ENCODE measurements at regions not wholly inside any gene's neighbourhood (a gene's known extent, or its start where the extent isn't known, plus 50 kb on each side); places are given as distances from the start of the nearest gene placed in this dataset.

- no peaks in the 10 kb centered on the region for H3K4me1 ChIP-seq (ENCODE audit: low read depth)
- H3K36me3 ChIP-seq (ENCODE audit: low read depth), result no peaks in the 10 kb centered on the region
- ATAC-seq, result no peak
- no peak for DNase-seq
- H3K9me3 ChIP-seq, result no peaks in the 10 kb centered on the region
- TF ChIP-seq CTCF (IDR thresholded peaks at IDR 0.05), result no peak
- intact Hi-C loops (cut with DNase I, micrococcal nuclease), result no loop called here
- H3K4me3 ChIP-seq, result no peak overlapping the region
These were observed 86.2 kb upstream of the ANXA1 start for GRCh38 chr9:73065439-73065838.

- TF ChIP-seq CTCF (IDR thresholded peaks at IDR 0.05), result no peak
- no peaks in the 10 kb centered on the region for H3K9me3 ChIP-seq
- H3K4me1 ChIP-seq (ENCODE audit: low read depth), result peaks cover 3% of the 10 kb centered on the region
- intact Hi-C loops (cut with DNase I, micrococcal nuclease), result no loop called here
- H3K4me3 ChIP-seq, result no peak overlapping the region
- ATAC-seq, result no peak
- H3K36me3 ChIP-seq (ENCODE audit: low read depth), result no peaks in the 10 kb centered on the region
- DNase-seq, result no peak
These were observed 87.3 kb upstream of the ANXA1 start for GRCh38 chr9:73064315-73064714.

GRCh38 chr9:73061146-73061545 lies 90.5 kb upstream of the ANXA1 start:
- TF ChIP-seq CTCF (IDR thresholded peaks at IDR 0.05), result no peak
- Histone ChIP-seq H3K4me1 (ENCODE audit: low read depth) (peaks cover 3% of the 10 kb centered on the region), H3K4me3 (no peak overlapping the region), H3K36me3 (ENCODE audit: low read depth) (no peaks in the 10 kb centered on the region), H3K9me3 (no peaks in the 10 kb centered on the region)
- intact Hi-C loops (cut with DNase I, micrococcal nuclease), result no loop called here
- ATAC-seq (no peak), DNase-seq (no peak)

GRCh38 chr9:73059247-73059646 lies 92.4 kb upstream of the ANXA1 start:
- H3K36me3 ChIP-seq (ENCODE audit: low read depth), result no peaks in the 10 kb centered on the region
- intact Hi-C loops (cut with DNase I, micrococcal nuclease), result no loop called here
- no peak for ATAC-seq

GRCh38 chr9:73056245-73056644 lies 95.4 kb upstream of the ANXA1 start:
- H3K36me3 ChIP-seq (ENCODE audit: low read depth), result no peaks in the 10 kb centered on the region
- H3K9me3 ChIP-seq, result no peaks in the 10 kb centered on the region
- DNase-seq (no peak), ATAC-seq (no peak)
- peaks cover 3% of the 10 kb centered on the region for H3K4me1 ChIP-seq (ENCODE audit: low read depth)
- TF ChIP-seq CTCF (IDR thresholded peaks at IDR 0.05), result no peak
- intact Hi-C loops (cut with DNase I, micrococcal nuclease), result no loop called here
- no peak overlapping the region for H3K4me3 ChIP-seq

More at GRCh38 chr9:73059247-73059646, 92.4 kb upstream of the ANXA1 start:
- H3K9me3 ChIP-seq, result no peaks in the 10 kb centered on the region
- no peak for DNase-seq
- H3K4me3 ChIP-seq, result no peak overlapping the region
- TF ChIP-seq CTCF (IDR thresholded peaks at IDR 0.05), result no peak
- H3K4me1 ChIP-seq (ENCODE audit: low read depth), result peaks cover 3% of the 10 kb centered on the region

- Histone ChIP-seq H3K4me1 (ENCODE audit: low read depth) (no peaks in the 10 kb centered on the region), H3K4me3 (no peak overlapping the region), H3K9me3 (no peaks in the 10 kb centered on the region), H3K36me3 (ENCODE audit: low read depth) (no peaks in the 10 kb centered on the region)
- intact Hi-C loops (cut with DNase I, micrococcal nuclease), result no loop called here
- TF ChIP-seq CTCF (IDR thresholded peaks at IDR 0.05), result no peak
- ATAC-seq, result no peak
- no peak for DNase-seq
These were observed 97.6 kb upstream of the ANXA1 start for GRCh38 chr9:73054091-73054490.
